Motor neuron (in vitro differentiated cells): ENCODE measurements at regions not wholly inside any gene's neighbourhood (a gene's known extent, or its start where the extent isn't known, plus 50 kb on each side); places are given as distances from the start of the nearest gene placed in this dataset.
A peak's percentile ranks its signal among the peaks of the same experiment; 100 is the strongest.

ENCODE experiments used
- ATAC-seq, 8 experiments: fragments of 200-7000 bp; cut with Tn5 transposase; replicated peaks in 6 of 8; 2 replicates each; pipeline ENCODE4 v1.8.0; 2021; ENCODE audit warnings: mild to moderate bottlenecking in 8 of 8, moderate library complexity in 8 of 8
- H3K27ac ChIP-seq, 2 donors: fragments of 250-450 bp; sonication (Bioruptor Pico); 2 replicates each; pipeline ENCODE4 v1.9.0; 2021; ENCODE audit warnings: antibody characterized with exemption in 2 of 2, mild to moderate bottlenecking in 2 of 2, moderate library complexity in 1 of 2
- H3K4me1 ChIP-seq, 2 donors: fragments of 250-450 bp; sonication (Bioruptor Pico); replicated peaks in 1 of 2; 2 replicates each; pipeline ENCODE4 v1.6.1; 2021; ENCODE audit warnings: antibody characterized with exemption in 2 of 2, mild to moderate bottlenecking in 2 of 2, moderate library complexity in 1 of 2
- H3K4me3 ChIP-seq, 5 donors: fragments of 250-450 bp; sonication (Bioruptor Pico); 2 replicates each; pipeline ENCODE4 v1.9.0; 2021; ENCODE audit warnings: antibody characterized with exemption in 5 of 5, mild to moderate bottlenecking in 5 of 5, moderate library complexity in 4 of 5
- whole genome bisulfite sequencing, 10 experiments: fragments of 450-650 bp; shearing (Covaris generic); methylation state at CpG; one replicate each; pipeline ENCODE4 v1.0.0; 2022; 5-methylcytosine and 5-hydroxymethylcytosine counted together
- in situ Hi-C, 9 experiments: fragments of 400-800 bp; cut with MboI; loops; one replicate each; pipeline ENCODE4 v1.15.0; 2021; ENCODE audit warnings: low sequenced_read_pairs in 9 of 9, low pct_unique_long_range_greater_than_20kb in 2 of 9; ENCODE audit not compliant: unreplicated experiment in 9 of 9

DNA sequence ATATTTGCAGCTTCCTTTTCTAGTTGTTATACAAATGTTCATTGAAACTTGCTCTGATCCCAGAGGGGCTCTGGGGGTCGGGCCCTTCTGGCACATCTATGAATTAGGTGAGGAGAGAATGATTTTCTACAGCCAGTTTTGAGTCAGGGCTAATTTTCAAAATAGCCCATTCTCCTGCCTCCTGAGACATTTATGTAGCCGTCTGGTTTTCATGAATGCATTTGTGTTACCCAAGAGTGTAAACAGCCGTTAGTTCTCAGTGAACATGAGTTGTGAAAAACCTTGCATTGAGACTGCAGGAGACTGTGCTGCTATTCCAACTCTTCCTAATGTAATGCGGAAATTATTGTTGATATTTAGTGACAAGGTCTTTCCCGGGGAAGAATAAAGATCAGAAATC lies 122.5 kb downstream of the ICOS start:
- Histone ChIP-seq H3K4me3 (no peak overlapping the region), H3K4me1 (peaks cover 0 to 9% of the 10 kb centered on the region in 2 donors), H3K27ac (no peak overlapping the region)
- ATAC-seq: no peak
- WGBS, 10 experiments: 29 to 100% (median 79%) methylated on average over 1 to 5 of the region's 5 CpGs; no CpG with 5 or more reads in 2 of the 10 experiments
- in situ Hi-C loops: no loop called here

DNA sequence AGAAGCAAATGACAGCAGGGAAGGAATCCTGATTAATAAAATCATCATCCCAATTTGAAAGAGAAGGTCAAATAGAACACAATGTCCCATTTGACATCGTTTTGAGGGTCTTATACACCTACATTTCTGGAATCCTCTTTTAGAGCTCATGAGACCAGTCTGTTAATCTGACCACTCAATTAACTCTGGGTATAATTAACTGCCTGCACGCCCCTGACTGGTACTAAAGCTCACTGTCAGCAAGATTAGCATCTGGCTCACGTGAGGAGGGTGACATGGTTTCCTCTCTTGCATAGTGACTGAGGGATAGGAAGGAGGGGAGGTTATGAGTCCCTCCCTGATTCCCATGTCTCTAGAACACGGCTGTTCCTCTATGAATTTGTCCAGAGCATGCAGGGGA lies 124.3 kb downstream of the ICOS start:
- Histone ChIP-seq H3K4me1 (peaks cover 0 to 9% of the 10 kb centered on the region in 2 donors), H3K4me3 (no peak overlapping the region), H3K27ac (no peak overlapping the region)
- ATAC-seq: peak in 2 of 8 experiments; percentile 15 to 20
- in situ Hi-C loops: no loop called here
- 11 to 83% (median 37%) methylated on average over 1 to 4 of the region's 4 CpGs for WGBS, 10 experiments

- Histone ChIP-seq H3K27ac (no peak overlapping the region), H3K4me1 (peaks cover 0 to 9% of the 10 kb centered on the region in 2 donors), H3K4me3 (no peak overlapping the region)
- ATAC-seq: no peak
- 0 to 100% (median 72%) methylated on average over 1 to 4 of the region's 4 CpGs for WGBS, 10 experiments
- in situ Hi-C loops: no loop called here
Measured at GRCh38 chr2:204061241-204061640, 124.7 kb downstream of the ICOS start.

GRCh38 chr2:204064119-204064518 lies 127.6 kb downstream of the ICOS start:
- H3K4me1 ChIP-seq: peaks cover 0 to 7% of the 10 kb centered on the region in 2 donors
- in situ Hi-C loops: no loop called here
- no peak overlapping the region for H3K27ac ChIP-seq
- H3K4me3 ChIP-seq: no peak overlapping the region
- ATAC-seq: no peak
- 60 to 100% (median 91%) methylated on average over 2 to 5 of the region's 5 CpGs; no CpG with 5 or more reads in 2 of the 10 experiments for WGBS, 10 experiments

- Histone ChIP-seq H3K27ac (no peak overlapping the region), H3K4me1 (peaks cover 5 to 18% of the 10 kb centered on the region in 2 donors), H3K4me3 (no peak overlapping the region)
- WGBS, 10 experiments: 17 to 100% (median 75%) methylated on average over 1 to 3 of the region's 3 CpGs; no CpG with 5 or more reads in 2 of the 10 experiments
- in situ Hi-C loops: no loop called here
- no peak for ATAC-seq
Measured at GRCh38 chr2:204065566-204065965, 129.0 kb downstream of the ICOS start.

GRCh38 chr2:204066051-204066450 lies 129.5 kb downstream of the ICOS start:
- WGBS, 10 experiments: 0 to 100% (median 58%) methylated on average over 1 of the region's 1 CpG; no CpG with 5 or more reads in 2 of the 10 experiments
- no peak overlapping the region for H3K27ac ChIP-seq
- H3K4me1 ChIP-seq: peaks cover 5 to 19% of the 10 kb centered on the region in 2 donors
- in situ Hi-C loops: no loop called here
- no peak for ATAC-seq
- no peak overlapping the region for H3K4me3 ChIP-seq

GRCh38 chr2:204069804-204070203 lies 133.2 kb downstream of the ICOS start:
- in situ Hi-C loops: no loop called here
- no peak overlapping the region for H3K27ac ChIP-seq
- no peak overlapping the region for H3K4me3 ChIP-seq
- 19 to 83% (median 58%) methylated on average over 3 to 7 of the region's 7 CpGs for WGBS, 10 experiments
- peak in 3 of 8 experiments; percentile 24 to 50 (median 26) for ATAC-seq
- peaks cover 5 to 23% of the 10 kb centered on the region in 2 donors for H3K4me1 ChIP-seq

- Histone ChIP-seq H3K4me1 (peaks cover 5 to 26% of the 10 kb centered on the region in 2 donors), H3K27ac (no peak overlapping the region), H3K4me3 (no peak overlapping the region)
- 38 to 100% (median 68%) methylated on average over 1 to 7 of the region's 8 CpGs; no CpG with 5 or more reads in 3 of the 10 experiments for WGBS, 10 experiments
- in situ Hi-C loops: no loop called here
- ATAC-seq: no peak
Measured at GRCh38 chr2:204072443-204073324, 136.1 kb downstream of the ICOS start.

DNA sequence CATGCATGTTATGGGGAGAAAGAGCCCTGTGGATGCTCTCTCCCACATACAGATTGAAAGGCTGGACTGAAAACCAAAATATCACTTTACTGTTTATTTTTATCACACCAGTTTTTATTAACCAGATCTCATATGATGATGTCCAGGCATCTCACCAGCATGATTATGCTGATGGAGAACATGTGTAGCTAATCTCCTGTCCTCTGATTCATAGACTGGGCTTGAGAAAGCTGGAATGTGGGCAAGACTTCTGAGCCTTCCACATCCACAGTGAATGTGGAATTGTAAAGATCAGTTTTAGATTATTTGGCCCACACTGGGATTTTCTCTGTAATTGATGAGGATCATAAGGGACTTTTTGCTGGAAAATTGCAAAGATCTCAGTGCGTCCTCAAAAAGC lies 137.9 kb downstream of the ICOS start:
- no peak overlapping the region for H3K4me3 ChIP-seq
- 0 to 100% (median 80%) methylated on average over 1 of the region's 1 CpG; no CpG with 5 or more reads in 5 of the 10 experiments for WGBS, 10 experiments
- peaks cover 4 to 18% of the 10 kb centered on the region in 2 donors for H3K4me1 ChIP-seq
- peak in 3 of 8 experiments; percentile 62 to 89 (median 82) for ATAC-seq
- no peak overlapping the region for H3K27ac ChIP-seq
- in situ Hi-C loops: no loop called here

GRCh38 chr2:204078003-204078698 lies 141.6 kb downstream of the ICOS start:
- Histone ChIP-seq H3K4me1 (peaks cover 15 to 30% of the 10 kb centered on the region in 2 donors), H3K4me3 (no peak overlapping the region), H3K27ac (no peak overlapping the region)
- in situ Hi-C loops: no loop called here
- ATAC-seq: no peak
- WGBS, 10 experiments: 4 to 90% (median 66%) methylated on average over 1 to 4 of the region's 4 CpGs

GRCh38 chr2:204081487-204082425 lies 145.2 kb downstream of the ICOS start:
- Histone ChIP-seq H3K27ac (no peak overlapping the region), H3K4me1 (peaks cover 15 to 26% of the 10 kb centered on the region in 2 donors), H3K4me3 (no peak overlapping the region)
- in situ Hi-C loops: no loop called here
- peak in 3 of 8 experiments; percentile 39 to 58 (median 56) for ATAC-seq
- 46 to 82% (median 53%) methylated on average over 2 to 9 of the region's 12 CpGs for WGBS, 10 experiments

GRCh38 chr2:204086167-204086566 lies 149.6 kb downstream of the ICOS start:
- in situ Hi-C loops: no loop called here

More at GRCh38 chr2:204086167-204086566, 149.6 kb downstream of the ICOS start:
- WGBS, 10 experiments: 0 to 60% (median 22%) methylated on average over 1 of the region's 1 CpG; no CpG with 5 or more reads in 3 of the 10 experiments
- no peak for ATAC-seq
- peaks cover 15 to 35% of the 10 kb centered on the region in 2 donors for H3K4me1 ChIP-seq
- no peak overlapping the region for H3K27ac ChIP-seq
- no peak overlapping the region for H3K4me3 ChIP-seq
